Keratinocyte (primary cell): ENCODE measurements at regions not wholly inside any gene's neighbourhood (a gene's known extent, or its start where the extent isn't known, plus 50 kb on each side); places are given as distances from the start of the nearest gene placed in this dataset.

Experiments used
- DNase-seq: peaks from one replicate; pipeline ENCODE4 v3.0.0-alpha.2; 2011; ENCODE audit warnings: low read depth, missing footprints, low spot score
- FAIRE-seq: peaks from 2 replicates; lab custom pipeline; 2011; peaks lifted over from hg19 to GRCh38; lab: Jason Lieb, UNC
- H2AFZ ChIP-seq: 2 replicates; pipeline ENCODE4 v1.6.0; 2012; ENCODE audit warnings: low read length, control low read depth, inconsistent platforms; ENCODE audit not compliant: control insufficient read depth
- H3K27ac ChIP-seq: 2 replicates; pipeline ENCODE4 v1.5.1; 2011; ENCODE audit warnings: low read length; ENCODE audit not compliant: control insufficient read depth, insufficient read depth
- H3K27me3 ChIP-seq: 3 replicates; pipeline ENCODE4 v1.6.0; 2011; ENCODE audit warnings: low read length; ENCODE audit not compliant: control insufficient read depth, insufficient read depth; ENCODE audit errors: extremely low read depth
- H3K36me3 ChIP-seq, 2 experiments: 2 replicates in 1 of 2; 3 replicates in 1 of 2; pipeline ENCODE4 v1.5.1; 2011; ENCODE audit warnings: low read length in 2 of 2, mild to moderate bottlenecking in 1 of 2; ENCODE audit not compliant: control insufficient read depth in 2 of 2, insufficient read depth in 2 of 2; ENCODE audit errors: extremely low read depth in 1 of 2
- H3K4me1 ChIP-seq: 3 replicates; pipeline ENCODE4 v1.5.1; 2011; ENCODE audit warnings: low read length; ENCODE audit not compliant: control insufficient read depth, insufficient read depth; ENCODE audit errors: extremely low read depth
- H3K4me2 ChIP-seq: 3 replicates; pipeline ENCODE4 v1.6.0; 2011; ENCODE audit warnings: low read depth, low read length; ENCODE audit not compliant: control insufficient read depth, insufficient read depth; ENCODE audit errors: extremely low read depth
- H3K4me3 ChIP-seq, 3 experiments: fragments of 200-600 bp in 1 of 3; sonication (generic) in 1 of 3; 2 replicates in 2 of 3; 3 replicates in 1 of 3; pipeline ENCODE4 v1.5.1; 2011 to 2016; ENCODE audit warnings: low read length in 3 of 3, mild to moderate bottlenecking in 3 of 3, control low read depth in 2 of 3, inconsistent platforms in 1 of 3, low read depth in 1 of 3, mixed read lengths in 1 of 3, mixed run types in 1 of 3, moderate library complexity in 1 of 3; ENCODE audit not compliant: control insufficient read depth in 2 of 3, insufficient read depth in 2 of 3; ENCODE audit errors: extremely low read depth in 1 of 3
- H3K79me2 ChIP-seq: 2 replicates; pipeline ENCODE4 v1.6.0; 2012; ENCODE audit warnings: low read length; ENCODE audit not compliant: control insufficient read depth, insufficient read depth
- H3K9ac ChIP-seq: 3 replicates; pipeline ENCODE4 v1.6.0; 2011; ENCODE audit warnings: low read length; ENCODE audit not compliant: control insufficient read depth, insufficient read depth; ENCODE audit errors: extremely low read depth
- H3K9me1 ChIP-seq: 3 replicates; pipeline ENCODE4 v1.6.0; 2011; ENCODE audit warnings: low read length; ENCODE audit not compliant: control insufficient read depth, insufficient read depth; ENCODE audit errors: extremely low read depth
- H3K9me3 ChIP-seq: 2 replicates; pipeline ENCODE4 v1.5.1; 2012; ENCODE audit warnings: low read depth, low read length; ENCODE audit not compliant: control insufficient read depth
- H4K20me1 ChIP-seq: 3 replicates; pipeline ENCODE4 v1.6.0; 2011; ENCODE audit warnings: low read length; ENCODE audit not compliant: control insufficient read depth, insufficient read depth; ENCODE audit errors: extremely low read depth
- CTCF ChIP-seq, 3 experiments: IDR thresholded peaks in 1 of 3; conservative IDR thresholded peaks in 1 of 3; optimal IDR thresholded peaks in 1 of 3; 2 replicates in 2 of 3; 3 replicates in 1 of 3; pipeline versions ENCODE3 to v1.5.1; 2011; ENCODE audit warnings: low read length in 3 of 3, mild to moderate bottlenecking in 3 of 3, moderate library complexity in 2 of 3, control low read depth in 1 of 3, inconsistent platforms in 1 of 3; ENCODE audit not compliant: insufficient read depth in 2 of 3; ENCODE audit errors: extremely low read depth in 1 of 3
- EZH2 ChIP-seq: IDR thresholded peaks from one replicate; pipeline ENCODE4 v1.6.1; 2012; ENCODE audit warnings: inconsistent platforms, mild to moderate bottlenecking, low read length, moderate library complexity
- dilution Hi-C: fragments of 300-500 bp; cut with MboI; formaldehyde crosslinking; loops from one replicate; pipeline ENCODE4 v1.7.0; 2020; ENCODE audit warnings: low sequenced_read_pairs; ENCODE audit not compliant: extremely low pct_ligation_motif_present

GRCh38 chr1:244138399-244138798 lies 87.3 kb downstream of the ZBTB18 start:
- no peak overlapping the region for H2AFZ ChIP-seq
- no peaks in the 10 kb centered on the region for H3K79me2 ChIP-seq
- no peaks in the 10 kb centered on the region for H3K9me3 ChIP-seq
- dilution Hi-C loops: no loop called here
- H3K9ac ChIP-seq: no peak overlapping the region
- no peaks in the 10 kb centered on the region for H3K4me1 ChIP-seq
- TF ChIP-seq EZH2 (no peak), CTCF (optimal IDR thresholded peaks at IDR 0.05 in 1 of 3, IDR thresholded peaks at IDR 0.05 in 1 of 3, conservative IDR thresholded peaks at IDR 0.05 in 1 of 3; ENCODE audit: extremely low read depth in 1 of 3, insufficient read depth in 2 of 3, low read length in 3 of 3) (no peak)
- H3K4me2 ChIP-seq: no peak overlapping the region
- no peaks in the 10 kb centered on the region for H3K27me3 ChIP-seq
- H4K20me1 ChIP-seq: no peaks in the 10 kb centered on the region
- H3K36me3 ChIP-seq: no peaks in the 10 kb centered on the region
- DNase-seq (no peak), FAIRE-seq (no peak)
- H3K9me1 ChIP-seq: no peaks in the 10 kb centered on the region
- no peak overlapping the region for H3K27ac ChIP-seq
- no peak overlapping the region for H3K4me3 ChIP-seq

- H3K9ac ChIP-seq: no peak overlapping the region
Observed at GRCh38 chr1:244139655-244140054, 88.6 kb downstream of the ZBTB18 start.

More at GRCh38 chr1:244139655-244140054, 88.6 kb downstream of the ZBTB18 start:
- Histone ChIP-seq H3K9me1 (no peaks in the 10 kb centered on the region), H3K27ac (no peak overlapping the region), H3K4me3 (no peak overlapping the region), H3K4me1 (no peaks in the 10 kb centered on the region), H3K27me3 (no peaks in the 10 kb centered on the region), H3K4me2 (no peak overlapping the region), H3K79me2 (no peaks in the 10 kb centered on the region), H2AFZ (no peak overlapping the region), H3K36me3 (no peaks in the 10 kb centered on the region), H4K20me1 (no peaks in the 10 kb centered on the region), H3K9me3 (no peaks in the 10 kb centered on the region)
- dilution Hi-C loops: no loop called here
- TF ChIP-seq EZH2 (no peak), CTCF (optimal IDR thresholded peaks at IDR 0.05 in 1 of 3, IDR thresholded peaks at IDR 0.05 in 1 of 3, conservative IDR thresholded peaks at IDR 0.05 in 1 of 3; ENCODE audit: extremely low read depth in 1 of 3, insufficient read depth in 2 of 3, low read length in 3 of 3) (no peak)
- DNase-seq (no peak), FAIRE-seq (no peak)
